GM23338 (cell line): ENCODE measurements at regions not wholly inside any gene's neighbourhood (a gene's known extent, or its start where the extent isn't known, plus 50 kb on each side); places are given as distances from the start of the nearest gene placed in this dataset.

ENCODE experiments used
- ATAC-seq: fragments of 200-7000 bp; cut with Tn5 transposase; 3 replicates; pipeline ENCODE4 v1.9.1; 2020
- DNase-seq: peaks from one replicate; pipeline ENCODE4 v3.0.0-alpha.2; 2015; ENCODE audit warnings: low spot score
- H2AFZ ChIP-seq: fragments of 200-600 bp; sonication (generic); 2 replicates; pipeline ENCODE4 v1.8.0; 2016; ENCODE audit warnings: antibody characterized with exemption, mild to moderate bottlenecking, moderate library complexity
- H3F3A ChIP-seq: fragments of 200-600 bp; sonication (generic); replicated peaks from 2 replicates; pipeline ENCODE4 v1.8.0; 2017; ENCODE audit warnings: antibody characterized with exemption, mixed run types, low read depth
- H3K27ac ChIP-seq: fragments of 200-600 bp; sonication (generic); 2 replicates; pipeline ENCODE4 v1.6.1; 2016; ENCODE audit warnings: low read depth
- H3K27me3 ChIP-seq: fragments of 200-600 bp; sonication (generic); 2 replicates; pipeline ENCODE4 v1.8.0; 2016; ENCODE audit warnings: mild to moderate bottlenecking, mixed run types, moderate library complexity; ENCODE audit not compliant: insufficient read depth
- H3K36me3 ChIP-seq: fragments of 200-600 bp; sonication (generic); 2 replicates; pipeline ENCODE4 v1.8.0; 2016; ENCODE audit warnings: mild to moderate bottlenecking; ENCODE audit not compliant: insufficient read depth
- H3K4me1 ChIP-seq: fragments of 200-600 bp; sonication (generic); 2 replicates; pipeline ENCODE4 v1.8.0; 2016; ENCODE audit warnings: mild to moderate bottlenecking, moderate library complexity; ENCODE audit not compliant: insufficient read depth
- H3K4me2 ChIP-seq: fragments of 200-600 bp; sonication (generic); 2 replicates; pipeline ENCODE4 v1.7.1; 2017; ENCODE audit warnings: mixed run types
- H3K4me3 ChIP-seq: fragments of 200-600 bp; sonication (generic); 2 replicates; pipeline ENCODE4 v1.6.1; 2016; ENCODE audit warnings: mixed run types
- H3K79me2 ChIP-seq: fragments of 200-600 bp; sonication (generic); replicated peaks from 2 replicates; pipeline ENCODE4 v1.8.0; 2017; ENCODE audit warnings: mild to moderate bottlenecking; ENCODE audit not compliant: insufficient read depth
- H3K9me2 ChIP-seq: fragments of 200-600 bp; sonication (generic); 2 replicates; pipeline ENCODE4 v1.8.0; 2017; ENCODE audit not compliant: insufficient read depth
- H4K20me1 ChIP-seq: fragments of 200-600 bp; sonication (generic); replicated peaks from 2 replicates; pipeline ENCODE4 v1.8.0; 2017; ENCODE audit warnings: mild to moderate bottlenecking; ENCODE audit not compliant: insufficient read depth
- H3K27ac Mint-ChIP-seq: 2 replicates; pipeline ENCODE4 v1.8.0; 2020; ENCODE audit warnings: inconsistent platforms, mild to moderate bottlenecking, moderate library complexity, mixed read lengths
- H3K27me3 Mint-ChIP-seq: 3 replicates; pipeline ENCODE4 v1.8.0; 2022; ENCODE audit warnings: low read depth, mild to moderate bottlenecking, moderate library complexity, mixed read lengths, inconsistent platforms; ENCODE audit not compliant: insufficient read depth, poor library complexity
- H3K36me3 Mint-ChIP-seq: 3 replicates; pipeline ENCODE4 v1.8.0; 2021; ENCODE audit warnings: low read depth, mild to moderate bottlenecking, inconsistent platforms, moderate library complexity, mixed read lengths
- H3K4me1 Mint-ChIP-seq: 3 replicates; pipeline ENCODE4 v1.8.0; 2020; ENCODE audit warnings: mild to moderate bottlenecking, inconsistent platforms, mixed read lengths
- H3K4me3 Mint-ChIP-seq: 3 replicates; pipeline ENCODE4 v1.8.0; 2021; ENCODE audit warnings: moderate library complexity, mild to moderate bottlenecking, inconsistent platforms, mixed read lengths
- H3K9me3 Mint-ChIP-seq: 3 replicates; pipeline ENCODE4 v1.8.0; 2020; ENCODE audit warnings: moderate library complexity, mild to moderate bottlenecking, inconsistent platforms, mixed read lengths
- CTCF ChIP-seq, 2 experiments: fragments of 200-600 bp in 1 of 2; sonication (generic) in 1 of 2; conservative IDR thresholded peaks; 2 replicates each; pipeline versions ENCODE4 v1.5.1 to v1.6.1; 2016 to 2017; ENCODE audit warnings: antibody characterized with exemption in 2 of 2, low read depth in 2 of 2, mild to moderate bottlenecking in 2 of 2, moderate library complexity in 1 of 2
- EZH2 ChIP-seq: fragments of 200-600 bp; sonication (generic); IDR thresholded peaks from one replicate; pipeline ENCODE4 v1.8.0; 2017; ENCODE audit warnings: antibody characterized with exemption, mild to moderate bottlenecking, low read depth; ENCODE audit not compliant: unreplicated experiment
- EZH2phosphoT487 ChIP-seq: fragments of 200-600 bp; sonication (generic); IDR thresholded peaks from one replicate; pipeline ENCODE4 v1.8.1; 2018; ENCODE audit warnings: antibody characterized with exemption; ENCODE audit not compliant: unreplicated experiment
- JUNB ChIP-seq: IDR thresholded peaks from one replicate; pipeline ENCODE4 v1.6.1; 2016; ENCODE audit warnings: antibody characterized with exemption; ENCODE audit not compliant: unreplicated experiment
- NANOG ChIP-seq: IDR thresholded peaks from 2 replicates; pipeline ENCODE4 v1.6.1; 2016; ENCODE audit warnings: antibody characterized with exemption, borderline replicate concordance
- POLR2AphosphoS5 ChIP-seq: IDR thresholded peaks from 2 replicates; pipeline ENCODE4 v1.6.1; 2016; ENCODE audit warnings: antibody characterized with exemption, low read depth
- REST ChIP-seq: IDR thresholded peaks from one replicate; pipeline ENCODE4 v1.6.1; 2018; ENCODE audit warnings: antibody characterized with exemption; ENCODE audit not compliant: unreplicated experiment
- STAT1 ChIP-seq: IDR thresholded peaks from one replicate; pipeline ENCODE4 v1.6.1; 2016; ENCODE audit warnings: antibody characterized with exemption; ENCODE audit not compliant: unreplicated experiment
- ZNF114 ChIP-seq: fragments of 250-450 bp; sonication (Bioruptor Pico); IDR thresholded peaks from 2 replicates; pipeline ENCODE4 v1.5.0; 2020; ENCODE audit warnings: mild to moderate bottlenecking, moderate library complexity
- ZNF331 ChIP-seq: fragments of 250-450 bp; sonication (Bioruptor Pico); IDR thresholded peaks from 2 replicates; pipeline ENCODE4 v1.5.0; 2020; ENCODE audit warnings: low read depth, mild to moderate bottlenecking, moderate library complexity

- no peak for ATAC-seq
- Mint-ChIP-seq H3K4me1 (no peaks in the 10 kb centered on the region; the same call in 1 of the 3 replicates), H3K9me3 (no peaks in the 10 kb centered on the region), H3K4me3 (no peak overlapping the region), H3K27ac (no peak overlapping the region), H3K27me3 (peaks cover 2% of the 10 kb centered on the region), H3K36me3 (no peaks in the 10 kb centered on the region)
- H2AFZ ChIP-seq, result no peak overlapping the region
- no peaks in the 10 kb centered on the region for H3K36me3 ChIP-seq
- no peak overlapping the region for H3K27ac ChIP-seq
- no peaks in the 10 kb centered on the region for H3K4me1 ChIP-seq
- no peaks in the 10 kb centered on the region for H4K20me1 ChIP-seq
- no peak overlapping the region for H3K4me3 ChIP-seq
- TF ChIP-seq EZH2phosphoT487 (no peak), REST (no peak), ZNF114 (no peak), NANOG (no peak), EZH2 (no peak), ZNF331 (CRISPR knock-in tag) (no peak), JUNB (no peak), POLR2AphosphoS5 (no peak), CTCF (conservative IDR thresholded peaks at IDR 0.05; ENCODE audit: low read depth in 2 of 2) (no peak), STAT1 (no peak)
- no peaks in the 10 kb centered on the region for H3K27me3 ChIP-seq
- DNase-seq, result no peak
- no peaks in the 10 kb centered on the region for H3K79me2 ChIP-seq
- H3K4me2 ChIP-seq, result no peak overlapping the region
- H3F3A ChIP-seq, result no peaks in the 10 kb centered on the region
- H3K9me2 ChIP-seq, result peaks cover 3% of the 10 kb centered on the region; the same call in 1 of the 2 replicates
These were observed 104.1 kb upstream of the OTOS start for GRCh38 chr2:240244543-240244942.

GRCh38 chr2:240245184-240245583 is 104.7 kb upstream of the OTOS start:
- Histone ChIP-seq H3K27ac (no peak overlapping the region), H3K4me1 (no peaks in the 10 kb centered on the region), H3K36me3 (no peaks in the 10 kb centered on the region), H3K9me2 (peaks cover 3% of the 10 kb centered on the region; the same call in 1 of the 2 replicates), H3K79me2 (no peaks in the 10 kb centered on the region), H3K27me3 (no peaks in the 10 kb centered on the region), H3K4me3 (no peak overlapping the region), H4K20me1 (no peaks in the 10 kb centered on the region), H3K4me2 (no peak overlapping the region), H2AFZ (no peak overlapping the region), H3F3A (no peaks in the 10 kb centered on the region)
- Mint-ChIP-seq H3K4me1 (peaks cover under 1% of the 10 kb centered on the region), H3K27me3 (peaks cover 2% of the 10 kb centered on the region), H3K27ac (no peak overlapping the region), H3K36me3 (no peaks in the 10 kb centered on the region), H3K4me3 (no peak overlapping the region), H3K9me3 (no peaks in the 10 kb centered on the region)
- DNase-seq (no peak), ATAC-seq (no peak)
- TF ChIP-seq JUNB (no peak), NANOG (no peak), CTCF (conservative IDR thresholded peaks at IDR 0.05; ENCODE audit: low read depth in 2 of 2) (no peak)
